Posterior vena cava (tissue), 2 donors: ENCODE measurements at regions not wholly inside any gene's neighbourhood (a gene's known extent, or its start where the extent isn't known, plus 50 kb on each side); places are given as distances from the start of the nearest gene placed in this dataset.

Experiments used
- DNase-seq: peaks from one replicate; pipeline ENCODE4 v3.0.0-alpha.2; 2020; ENCODE audit warnings: low spot score
- intact Hi-C, 2 donors: fragments of 100-400 bp; cut with DNase I; formaldehyde crosslinking; loops; one replicate each; pipeline versions ENCODE4 v1.14.1 to v1.14.2; 2022 to 2023
- donor health status: DM: yes; HTN: yes; CAD: no.
- donor health status: DM: yes; HTN: yes; CAD: no.

- intact Hi-C loops = loop anchor here (10.0 kb wide), 2 partner anchors 54 to 134 kb away; no protein-coding TSS in a partner anchor
- no peak for DNase-seq
Observed at GRCh38 chr6:56710967-56711366, 68.3 kb upstream of the DST start.

- no peak for DNase-seq
- intact Hi-C loops = loop anchor here (10.0 kb wide), 3 partner anchors 55 to 355 kb away; no protein-coding TSS in a partner anchor
Observed at GRCh38 chr6:56709650-56710049, 67.0 kb upstream of the DST start.

GRCh38 chr6:56708810-56709597 lies 66.3 kb upstream of the DST start:
- intact Hi-C loops = loop anchor here (10.0 kb wide), 2 partner anchors 136 to 354 kb away; no protein-coding TSS in a partner anchor
- DNase-seq = no peak

- intact Hi-C loops = loop anchor here (10.0 kb wide), 2 partner anchors 138 to 352 kb away; no protein-coding TSS in a partner anchor
- DNase-seq = no peak
Observed at GRCh38 chr6:56706981-56707726, 64.5 kb upstream of the DST start.

DNA sequence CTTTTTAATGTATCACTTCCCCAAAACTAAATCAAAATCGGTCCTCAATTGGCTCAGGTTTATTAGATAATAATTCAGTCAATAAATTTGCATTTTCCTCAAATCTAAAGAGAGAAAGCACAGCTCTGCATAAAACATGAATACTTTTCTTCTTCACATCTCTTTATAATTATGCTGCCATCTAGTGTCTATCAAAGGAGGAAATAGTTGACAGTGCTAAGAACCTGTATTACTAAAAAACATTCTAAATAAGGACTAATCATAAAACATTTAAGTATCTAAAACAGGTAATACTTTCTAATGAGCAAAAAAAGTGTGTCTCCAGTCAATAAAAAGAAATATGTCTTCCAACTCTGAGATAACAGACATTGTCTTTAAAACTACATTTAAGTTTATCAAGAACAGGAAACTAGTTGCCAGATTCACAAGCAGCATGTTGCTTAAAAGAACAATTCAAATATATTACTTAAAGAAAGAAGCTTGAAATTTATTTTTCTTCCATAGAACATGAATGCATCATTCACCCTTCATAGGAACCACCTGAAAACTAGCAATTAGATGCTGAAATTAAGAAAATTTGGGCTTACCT lies 56.5 kb upstream of the DST start:
- DNase-seq = no peak
- intact Hi-C loops = loop anchor here in 1 of 2 donors (10.0 kb wide), 1 partner anchor 54 kb away; the partner anchor contains the start of gene DST

DNA sequence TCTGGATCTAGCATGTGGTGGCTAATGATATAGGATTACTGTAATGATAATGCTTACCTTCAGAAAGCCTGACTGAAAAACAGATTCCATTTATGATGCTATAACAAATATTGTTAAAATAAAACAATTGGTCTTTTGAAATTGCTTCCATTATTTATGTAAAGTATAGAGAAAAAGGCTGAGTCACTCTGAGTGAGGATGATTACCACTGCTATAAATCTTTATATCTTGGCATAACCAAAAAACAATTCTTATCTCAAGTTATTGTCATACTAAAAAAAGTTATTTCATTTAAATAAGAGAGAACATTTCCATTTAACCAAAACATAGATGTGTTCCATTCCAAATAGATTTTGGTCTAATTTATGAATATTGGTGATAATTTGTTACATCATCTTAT lies 53.0 kb upstream of the DST start:
- no peak for DNase-seq
- intact Hi-C loops = loop anchor here (2.0 to 10.0 kb wide), 2 partner anchors 51 to 57 kb away; partner anchors contain the start of gene DST (in 1 of the 2)

- intact Hi-C loops = loop anchor here in 1 of 2 donors (10.0 kb wide), 1 partner anchor 49 kb away; the partner anchor contains the start of gene DST
- DNase-seq = no peak
Observed at GRCh38 chr6:56694002-56694401, 51.3 kb upstream of the DST start.

DNA sequence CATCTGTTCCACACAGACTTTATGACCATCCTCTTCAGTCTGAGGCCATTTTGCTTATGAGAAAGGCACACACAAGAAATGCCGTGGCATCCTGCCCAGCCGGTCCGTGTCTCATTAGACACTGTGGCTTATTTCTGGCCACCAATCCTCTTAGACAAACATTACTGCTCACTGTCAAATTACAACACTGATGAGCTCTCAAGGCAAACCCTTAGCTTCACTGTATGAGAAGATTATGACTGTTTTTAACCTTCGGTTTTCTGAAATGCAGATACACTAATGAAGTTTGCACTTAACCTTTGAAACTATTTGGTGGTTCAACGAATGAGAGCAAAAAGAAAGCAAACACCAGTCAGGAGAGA lies 50.5 kb upstream of the DST start:
- peak; percentile 97 for DNase-seq
- intact Hi-C loops = loop anchor here in 1 of 2 donors (10.0 kb wide), 1 partner anchor 48 kb away; the partner anchor contains the start of gene DST

DNA sequence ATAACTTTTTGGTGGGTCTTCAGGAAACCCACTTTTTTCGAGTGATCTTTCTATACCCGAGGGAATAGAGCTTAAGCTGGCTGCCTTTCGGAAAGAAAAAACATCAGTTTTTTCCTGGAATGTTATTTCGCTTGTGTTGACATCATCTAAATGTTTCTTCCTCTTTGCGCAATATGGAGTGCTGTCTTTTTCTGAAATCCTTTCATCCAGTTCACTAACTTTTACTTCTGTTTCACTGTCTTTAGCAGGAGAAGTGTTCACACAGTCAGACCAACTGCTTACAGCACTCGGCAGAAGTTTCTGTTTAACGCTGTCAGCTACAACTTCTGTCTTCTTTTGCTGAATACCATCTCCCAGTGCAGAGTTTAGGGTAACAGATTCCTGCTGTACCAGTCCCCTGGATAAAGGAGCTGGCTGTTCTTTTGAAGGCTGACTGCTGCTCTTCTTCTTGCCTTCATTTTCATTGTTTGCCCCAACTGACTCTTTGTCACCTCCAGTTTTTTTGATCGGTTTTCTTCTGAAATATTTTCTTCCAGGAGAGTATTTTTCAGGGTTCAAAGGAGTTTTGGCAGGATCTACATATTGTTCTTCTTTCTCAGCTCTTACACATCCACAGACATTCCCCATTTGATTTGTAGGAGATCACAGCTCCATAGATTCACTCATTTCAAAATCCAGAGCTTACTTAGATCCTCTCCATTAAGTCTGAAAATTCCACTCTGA lies 50.0 kb upstream of the DST start:
- intact Hi-C loops = loop anchor here in 1 of 2 donors (10.0 kb wide), 1 partner anchor 48 kb away; the partner anchor contains the start of gene DST
- DNase-seq = no peak
